ENCODE measurements at regions not wholly inside any gene's neighbourhood (a gene's known extent, or its start where the extent isn't known, plus 50 kb on each side); places are given as distances from the start of the nearest gene placed in this dataset.

GRCh38 chr12:124377981-124378509 lies 83.2 kb downstream of the RFLNA start:
- no peak overlapping the region for H3K4me3 Mint-ChIP-seq (ENCODE audit: low read depth, unreplicated experiment)
- CTCF ChIA-PET, result no interaction called here
- peak overlapping the region; percentile 51 for H3K27ac Mint-ChIP-seq (ENCODE audit: unreplicated experiment)
- H3K4me1 Mint-ChIP-seq (ENCODE audit: low read depth, unreplicated experiment), result peaks cover 18% of the 10 kb centered on the region
- no TSS peak for BruUV-seq (replicated peaks)
- TF ChIP-seq CTCF (IDR thresholded peaks at IDR 0.05; ENCODE audit: unreplicated experiment), result no peak
- H3K27me3 Mint-ChIP-seq (ENCODE audit: unreplicated experiment), result no peaks in the 10 kb centered on the region
- intact Hi-C loops (cut with micrococcal nuclease; ENCODE audit: unreplicated experiment), result no loop called here
- peaks cover 67% of the 10 kb centered on the region for H3K36me3 Mint-ChIP-seq (ENCODE audit: insufficient read depth, unreplicated experiment)
- DNase-seq, result no peak
- H3K9me3 Mint-ChIP-seq (ENCODE audit: low read depth, unreplicated experiment), result no peaks in the 10 kb centered on the region

DNA sequence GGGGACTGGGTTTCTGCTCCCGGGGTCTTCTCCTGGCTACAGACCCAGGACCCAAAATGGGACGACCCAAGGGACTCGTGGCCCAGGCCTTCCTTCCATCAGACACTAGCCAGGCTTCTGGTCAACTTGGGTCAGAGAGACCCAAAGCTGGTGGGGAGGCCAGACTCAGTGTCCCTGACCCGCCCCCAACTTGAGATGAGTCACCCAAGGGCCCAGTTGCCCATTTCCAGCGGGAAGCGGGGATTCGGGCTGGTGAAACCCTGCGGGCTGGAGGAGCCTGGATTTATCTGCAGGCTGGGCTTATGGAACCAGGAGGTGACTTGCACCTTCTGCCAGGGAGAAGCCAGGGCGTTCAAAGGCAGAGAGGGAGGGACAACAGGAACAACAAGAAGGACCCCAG lies 81.5 kb downstream of the RFLNA start:
- Mint-ChIP-seq H3K4me1 (ENCODE audit: low read depth, unreplicated experiment) (peaks cover 6% of the 10 kb centered on the region), H3K27ac (ENCODE audit: unreplicated experiment) (no peak overlapping the region), H3K36me3 (ENCODE audit: insufficient read depth, unreplicated experiment) (peaks cover 61% of the 10 kb centered on the region), H3K9me3 (ENCODE audit: low read depth, unreplicated experiment) (no peaks in the 10 kb centered on the region), H3K4me3 (ENCODE audit: low read depth, unreplicated experiment) (no peak overlapping the region), H3K27me3 (ENCODE audit: unreplicated experiment) (no peaks in the 10 kb centered on the region)
- BruUV-seq (replicated peaks), result no TSS peak
- CTCF ChIA-PET, result no interaction called here
- DNase-seq, result no peak
- intact Hi-C loops (cut with micrococcal nuclease; ENCODE audit: unreplicated experiment), result no loop called here
- TF ChIP-seq CTCF (IDR thresholded peaks at IDR 0.05; ENCODE audit: unreplicated experiment), result no peak

DNA sequence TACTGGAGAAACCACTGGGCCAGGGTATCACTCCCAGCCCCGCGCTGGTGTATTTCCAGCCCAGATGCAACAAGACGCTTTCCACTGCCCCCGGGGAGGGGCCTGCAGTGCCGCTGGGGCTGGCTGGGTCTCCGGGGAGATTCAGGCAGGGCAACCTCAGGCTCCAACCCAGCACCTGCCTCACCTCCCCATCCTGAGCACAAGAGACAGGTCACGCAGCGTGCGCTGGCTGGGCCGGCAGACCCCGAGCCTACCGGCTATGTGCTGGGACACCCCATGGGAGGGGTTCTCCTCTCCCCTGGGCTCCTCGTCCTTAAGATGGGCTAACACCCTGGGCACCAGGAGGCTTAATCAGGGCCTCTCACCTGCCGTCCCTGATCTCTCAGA lies 80.9 kb downstream of the RFLNA start:
- Mint-ChIP-seq H3K27me3 (ENCODE audit: unreplicated experiment) (no peaks in the 10 kb centered on the region), H3K4me1 (ENCODE audit: low read depth, unreplicated experiment) (no peaks in the 10 kb centered on the region), H3K36me3 (ENCODE audit: insufficient read depth, unreplicated experiment) (peaks cover 59% of the 10 kb centered on the region), H3K9me3 (ENCODE audit: low read depth, unreplicated experiment) (no peaks in the 10 kb centered on the region), H3K27ac (ENCODE audit: unreplicated experiment) (no peak overlapping the region), H3K4me3 (ENCODE audit: low read depth, unreplicated experiment) (no peak overlapping the region)
- no peak for DNase-seq
- intact Hi-C loops (cut with micrococcal nuclease; ENCODE audit: unreplicated experiment), result no loop called here
- CTCF ChIA-PET, result no interaction called here
- BruUV-seq (replicated peaks), result no TSS peak
- no peak for TF ChIP-seq CTCF (IDR thresholded peaks at IDR 0.05; ENCODE audit: unreplicated experiment)

GRCh38 chr12:124375141-124375788 lies 80.4 kb downstream of the RFLNA start:
- Mint-ChIP-seq H3K4me1 (ENCODE audit: low read depth, unreplicated experiment) (no peaks in the 10 kb centered on the region), H3K9me3 (ENCODE audit: low read depth, unreplicated experiment) (no peaks in the 10 kb centered on the region), H3K36me3 (ENCODE audit: insufficient read depth, unreplicated experiment) (peaks cover 64% of the 10 kb centered on the region), H3K4me3 (ENCODE audit: low read depth, unreplicated experiment) (no peak overlapping the region), H3K27me3 (ENCODE audit: unreplicated experiment) (no peaks in the 10 kb centered on the region), H3K27ac (ENCODE audit: unreplicated experiment) (no peak overlapping the region)
- TF ChIP-seq CTCF (IDR thresholded peaks at IDR 0.05; ENCODE audit: unreplicated experiment), result no peak
- DNase-seq, result no peak
- intact Hi-C loops (cut with micrococcal nuclease; ENCODE audit: unreplicated experiment), result no loop called here
- no TSS peak for BruUV-seq (replicated peaks)
- CTCF ChIA-PET, result no interaction called here
